ENCODE measurements at regions not wholly inside any gene's neighbourhood (a gene's known extent, or its start where the extent isn't known, plus 50 kb on each side); places are given as distances from the start of the nearest gene placed in this dataset.

GRCh38 chr21:32934829-32935228 is 90.9 kb upstream of the OLIG2 start:
- Histone ChIP-seq H3K36me3 (no peaks in the 10 kb centered on the region), H3K4me1 (peaks cover 23% of the 10 kb centered on the region), H3K27me3 (peaks cover 12% of the 10 kb centered on the region; the same call in 1 of the 2 replicates), H3K27ac (no peak overlapping the region), H3K4me3 (no peak overlapping the region), H3K9me3 (replicated peaks) (no peaks in the 10 kb centered on the region)
- no peak for DNase-seq

GRCh38 chr21:32940079-32941014 is 85.4 kb upstream of the OLIG2 start:
- Histone ChIP-seq H3K27ac (no peak overlapping the region), H3K27me3 (no peaks in the 10 kb centered on the region; the same call in 1 of the 2 replicates), H3K9me3 (replicated peaks) (no peaks in the 10 kb centered on the region), H3K36me3 (no peaks in the 10 kb centered on the region), H3K4me1 (no peaks in the 10 kb centered on the region), H3K4me3 (no peak overlapping the region)
- DNase-seq = peak; percentile 40 to 76

DNA sequence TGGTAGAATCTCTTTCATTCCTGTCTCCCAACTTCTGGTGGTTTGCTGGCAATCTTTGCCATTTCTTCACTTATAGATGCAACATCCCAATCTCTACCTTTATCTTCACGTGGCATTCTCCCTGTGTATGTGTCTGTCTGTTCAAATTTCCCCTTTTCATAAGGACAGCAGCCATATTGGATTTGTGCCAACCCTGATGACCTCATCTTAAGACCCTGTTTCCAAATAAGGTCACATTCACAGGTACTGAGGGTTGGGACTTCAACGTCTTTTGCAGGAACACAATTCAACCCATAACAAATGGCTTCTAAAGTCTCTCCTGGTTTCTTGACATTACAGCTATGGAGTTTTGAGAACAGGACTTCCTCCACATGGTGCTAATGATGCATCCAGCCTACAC is 84.5 kb upstream of the OLIG2 start:
- H3K9me3 ChIP-seq (replicated peaks) = no peaks in the 10 kb centered on the region
- H3K36me3 ChIP-seq = no peaks in the 10 kb centered on the region
- no peak overlapping the region for H3K4me3 ChIP-seq
- no peaks in the 10 kb centered on the region for H3K4me1 ChIP-seq
- no peak for DNase-seq
- no peak overlapping the region for H3K27ac ChIP-seq
- H3K27me3 ChIP-seq = no peaks in the 10 kb centered on the region; the same call in 1 of the 2 replicates

DNA sequence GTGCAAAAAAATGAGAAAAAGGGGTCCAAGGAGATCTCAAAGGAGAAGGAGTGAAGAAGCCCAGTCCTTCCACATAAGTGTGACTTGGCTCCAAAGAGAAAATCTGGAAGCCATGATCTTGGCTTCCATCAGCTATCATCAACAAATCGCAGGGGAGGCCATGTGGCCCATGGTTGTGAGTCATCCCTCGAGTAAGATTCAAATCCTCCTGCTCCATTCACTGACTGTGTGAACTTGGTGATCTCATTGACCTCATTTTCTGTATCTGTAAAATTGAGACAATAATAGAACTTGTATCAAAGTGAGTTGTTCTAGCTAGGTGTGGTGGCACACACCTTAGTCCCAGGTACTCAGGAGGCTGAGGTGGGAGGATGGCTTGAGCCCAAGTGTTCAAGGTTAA is 79.1 kb upstream of the OLIG2 start:
- DNase-seq = no peak

GRCh38 chr21:32947736-32948135 is 78.0 kb upstream of the OLIG2 start:
- Histone ChIP-seq H3K9me3 (replicated peaks) (no peaks in the 10 kb centered on the region), H3K27ac (no peak overlapping the region), H3K4me1 (peaks cover 9% of the 10 kb centered on the region), H3K27me3 (peaks cover 8% of the 10 kb centered on the region; the same call in 1 of the 2 replicates), H3K36me3 (no peaks in the 10 kb centered on the region), H3K4me3 (no peak overlapping the region)
- no peak for DNase-seq

More for the DNA sequence above, 79.1 kb upstream of the OLIG2 start:
- Histone ChIP-seq H3K27ac (no peak overlapping the region), H3K27me3 (no peaks in the 10 kb centered on the region), H3K9me3 (replicated peaks) (no peaks in the 10 kb centered on the region), H3K4me1 (peaks cover 9% of the 10 kb centered on the region), H3K36me3 (no peaks in the 10 kb centered on the region), H3K4me3 (no peak overlapping the region)

DNA sequence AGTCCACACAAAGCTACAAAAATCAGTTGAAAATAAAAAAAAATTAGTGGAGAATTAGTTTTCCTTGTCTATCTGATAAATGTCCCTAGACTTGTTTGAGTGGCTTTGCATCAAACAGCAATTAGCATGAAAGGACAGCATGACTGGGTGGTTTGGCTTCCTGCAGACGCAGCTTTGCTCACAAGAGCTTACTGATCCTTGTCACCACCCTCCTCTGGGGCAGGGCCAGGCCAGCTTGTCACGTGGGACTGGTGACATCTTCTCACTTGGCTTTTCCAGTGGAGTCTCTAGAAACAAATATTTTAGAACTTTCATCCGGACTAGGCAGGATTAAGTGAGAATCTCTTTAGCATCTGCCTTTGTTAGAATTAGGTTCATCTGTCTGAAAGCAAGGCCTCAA is 76.0 kb upstream of the OLIG2 start:
- no peak for DNase-seq
- Histone ChIP-seq H3K4me1 (peaks cover 9% of the 10 kb centered on the region), H3K27me3 (peaks cover 14% of the 10 kb centered on the region; the same call in 1 of the 2 replicates)

GRCh38 chr21:32951041-32951440 is 74.7 kb upstream of the OLIG2 start:
- no peaks in the 10 kb centered on the region for H3K9me3 ChIP-seq (replicated peaks)
- no peaks in the 10 kb centered on the region for H3K36me3 ChIP-seq
- H3K27me3 ChIP-seq = peaks cover 14% of the 10 kb centered on the region; the same call in 1 of the 2 replicates
- H3K4me3 ChIP-seq = no peak overlapping the region
- DNase-seq = peak; percentile 12 to 49
- peaks cover 9% of the 10 kb centered on the region for H3K4me1 ChIP-seq
- H3K27ac ChIP-seq = no peak overlapping the region

More for the DNA sequence above, 76.0 kb upstream of the OLIG2 start:
- Histone ChIP-seq H3K9me3 (replicated peaks) (no peaks in the 10 kb centered on the region), H3K27ac (no peak overlapping the region), H3K4me3 (no peak overlapping the region), H3K36me3 (no peaks in the 10 kb centered on the region)

DNA sequence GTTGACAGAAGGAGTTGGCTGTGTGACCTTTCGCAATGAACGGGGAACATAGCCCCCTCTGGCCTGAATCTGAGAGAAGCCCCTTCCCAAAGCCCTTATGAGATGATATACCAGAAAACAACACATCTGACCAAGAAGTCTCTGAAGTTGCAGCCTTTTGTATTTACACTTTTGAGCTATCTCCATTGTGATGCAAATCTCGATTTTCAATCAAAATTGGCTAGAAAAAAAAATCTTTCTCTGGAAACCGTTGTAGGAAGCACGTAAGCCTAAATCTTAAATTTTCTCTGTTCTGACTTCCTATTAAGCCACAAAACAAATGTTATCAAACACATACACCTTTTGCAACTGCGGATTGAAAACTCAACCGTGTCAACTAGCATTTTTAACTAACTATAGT is 71.4 kb upstream of the OLIG2 start:
- no peak for DNase-seq
- H3K4me1 ChIP-seq = peaks cover 9% of the 10 kb centered on the region
- H3K27ac ChIP-seq = no peak overlapping the region
- H3K27me3 ChIP-seq = peaks cover 14% of the 10 kb centered on the region; the same call in 1 of the 2 replicates
- H3K36me3 ChIP-seq = no peaks in the 10 kb centered on the region
- H3K4me3 ChIP-seq = no peak overlapping the region
- no peaks in the 10 kb centered on the region for H3K9me3 ChIP-seq (replicated peaks)

GRCh38 chr21:32955311-32956060 is 70.2 kb upstream of the OLIG2 start:
- no peak for DNase-seq
- no peak overlapping the region for H3K4me3 ChIP-seq
- H3K9me3 ChIP-seq (replicated peaks) = no peaks in the 10 kb centered on the region
- H3K4me1 ChIP-seq = peaks cover 9% of the 10 kb centered on the region
- H3K27ac ChIP-seq = no peak overlapping the region
- H3K27me3 ChIP-seq = peaks cover 17% of the 10 kb centered on the region; the same call in 1 of the 2 replicates
- H3K36me3 ChIP-seq = no peaks in the 10 kb centered on the region

DNA sequence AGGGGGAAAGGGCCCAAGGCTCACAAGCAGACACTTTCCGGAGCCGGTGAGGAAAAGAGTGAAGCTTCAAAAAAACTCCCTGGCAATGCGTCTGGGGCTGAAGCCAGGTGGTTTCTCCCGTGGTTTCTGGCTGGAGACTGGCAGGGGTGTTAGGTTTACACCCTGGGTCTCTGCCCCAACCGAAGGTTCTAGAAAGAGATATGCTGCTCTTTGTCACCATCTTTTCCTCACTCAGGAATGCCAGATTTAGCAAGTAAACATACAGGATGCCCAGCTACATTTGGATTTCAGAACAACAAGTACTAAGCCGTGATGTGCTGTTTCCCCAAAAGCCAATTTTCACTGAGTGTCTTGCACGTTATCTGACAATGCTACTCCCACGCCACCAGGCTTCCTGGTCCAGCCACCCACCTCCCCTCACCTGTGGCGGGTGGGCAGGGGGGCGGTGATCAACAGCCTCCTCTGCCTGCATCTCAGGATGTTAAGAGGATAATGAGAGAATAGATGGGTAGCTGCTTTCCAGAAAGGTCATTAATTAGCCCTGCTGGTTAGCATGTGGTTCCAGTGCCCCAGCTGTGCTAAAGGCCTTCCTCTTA is 69.6 kb upstream of the OLIG2 start:
- Histone ChIP-seq H3K36me3 (no peaks in the 10 kb centered on the region), H3K27me3 (peaks cover 18% of the 10 kb centered on the region; the same call in 1 of the 2 replicates), H3K9me3 (replicated peaks) (no peaks in the 10 kb centered on the region), H3K27ac (no peak overlapping the region), H3K4me3 (no peak overlapping the region), H3K4me1 (peaks cover 4% of the 10 kb centered on the region; the same call in 1 of the 2 replicates)
- no peak for DNase-seq

DNA sequence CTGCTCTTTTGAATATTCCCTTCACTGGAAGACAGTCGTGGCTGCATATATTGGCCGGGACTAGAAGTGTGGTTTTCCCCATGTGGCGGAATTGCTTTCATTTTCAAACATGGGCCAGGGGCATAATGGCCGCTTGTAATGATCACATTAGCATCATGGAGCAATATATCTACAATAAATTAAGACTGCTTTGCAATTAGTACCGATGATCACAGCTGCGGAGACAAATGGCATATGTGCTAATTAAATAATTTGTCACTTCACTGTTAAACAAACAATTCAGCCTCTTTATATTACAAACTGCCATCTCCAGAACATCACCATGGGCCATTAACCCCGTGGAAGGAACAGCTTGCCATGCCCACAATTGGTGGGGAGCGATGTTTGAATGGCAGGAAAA is 68.2 kb upstream of the OLIG2 start:
- no peaks in the 10 kb centered on the region for H3K4me1 ChIP-seq
- H3K4me3 ChIP-seq = no peak overlapping the region
- no peak overlapping the region for H3K27ac ChIP-seq
- no peaks in the 10 kb centered on the region for H3K36me3 ChIP-seq
- no peak for DNase-seq
- no peaks in the 10 kb centered on the region for H3K9me3 ChIP-seq (replicated peaks)
- peaks cover 10% of the 10 kb centered on the region; the same call in 1 of the 2 replicates for H3K27me3 ChIP-seq

- Histone ChIP-seq H3K27ac (no peak overlapping the region), H3K4me3 (no peak overlapping the region), H3K36me3 (no peaks in the 10 kb centered on the region), H3K4me1 (no peaks in the 10 kb centered on the region), H3K9me3 (replicated peaks) (no peaks in the 10 kb centered on the region), H3K27me3 (peaks cover 10% of the 10 kb centered on the region; the same call in 1 of the 2 replicates)
- DNase-seq = peak; percentile 15 to 52
Observed at GRCh38 chr21:32958288-32959002, 67.3 kb upstream of the OLIG2 start.

DNA sequence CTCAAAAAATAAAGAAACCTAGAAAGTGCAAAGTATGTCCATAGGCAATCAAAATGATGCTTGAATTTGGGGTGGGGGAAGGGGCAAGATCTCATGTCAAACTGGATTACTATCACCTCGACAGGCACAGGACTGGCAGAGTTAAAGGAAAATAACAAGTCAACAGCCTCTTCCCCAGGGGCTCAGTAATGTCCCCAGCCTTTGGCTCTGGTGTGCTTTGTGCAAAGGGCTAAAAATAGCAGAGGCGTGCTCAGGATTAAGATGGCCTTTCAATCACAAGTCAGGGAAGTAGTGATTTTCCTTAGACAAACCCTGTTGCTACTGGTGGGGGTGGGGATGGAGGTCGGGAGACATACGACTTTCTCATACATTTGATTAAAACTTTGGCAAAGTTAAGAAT is 63.5 kb upstream of the OLIG2 start:
- Histone ChIP-seq H3K4me1 (no peaks in the 10 kb centered on the region), H3K27ac (no peak overlapping the region), H3K4me3 (no peak overlapping the region), H3K27me3 (0 out of 2 replicates have a peak, but pooled peaks cover 8% of the 10 kb centered on the region), H3K36me3 (no peaks in the 10 kb centered on the region), H3K9me3 (replicated peaks) (no peaks in the 10 kb centered on the region)
- DNase-seq = no peak

DNA sequence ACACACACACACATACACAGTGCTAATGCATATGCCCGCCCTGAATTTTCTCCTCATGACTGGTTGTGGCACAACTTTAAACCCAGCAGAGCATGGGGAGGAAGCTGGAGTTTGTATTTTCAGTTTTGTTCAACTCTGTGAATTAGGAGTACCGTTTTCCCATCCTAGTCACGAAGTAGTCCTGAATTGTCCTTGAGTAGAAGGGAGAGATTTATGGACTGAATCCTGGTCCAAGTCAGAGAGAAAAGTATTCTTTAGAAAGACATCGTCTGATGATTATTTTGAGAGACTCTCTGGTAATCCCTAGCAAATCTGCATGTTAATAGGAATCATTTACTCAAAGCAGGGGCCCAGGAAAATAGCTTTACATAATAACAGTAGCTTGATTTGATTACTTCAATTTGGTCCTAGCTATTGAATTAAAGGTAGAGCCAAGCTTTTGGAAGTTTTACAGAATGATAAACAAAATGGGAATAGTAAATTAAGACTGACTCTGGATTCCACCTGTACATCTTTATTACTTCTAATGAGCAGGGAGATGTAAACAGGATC is 60.5 kb upstream of the OLIG2 start:
- Histone ChIP-seq H3K27me3 (0 out of 2 replicates have a peak, but pooled peaks cover 12% of the 10 kb centered on the region), H3K36me3 (no peaks in the 10 kb centered on the region), H3K27ac (no peak overlapping the region), H3K4me1 (no peaks in the 10 kb centered on the region), H3K9me3 (replicated peaks) (no peaks in the 10 kb centered on the region), H3K4me3 (no peak overlapping the region)
- no peak for DNase-seq

All from SJCRH30 (cell line).